Activated CD8-positive, alpha-beta T cell treated with anti-CD3 and anti-CD28 coated beads for 36 hours (primary cell): ENCODE measurements at regions not wholly inside any gene's neighbourhood (a gene's known extent, or its start where the extent isn't known, plus 50 kb on each side); places are given as distances from the start of the nearest gene placed in this dataset.
A peak's percentile ranks its signal among the peaks of the same experiment; 100 is the strongest.

Source experiments
- ATAC-seq: fragments of 200-7000 bp; cut with Tn5 transposase; one replicate; pipeline ENCODE4 v1.10.0; 2021; ENCODE audit warnings: mild to moderate bottlenecking, moderate library complexity
- CTCF ChIA-PET: fragments of 350-600 bp; sonication (Branson Sonifier 250); formaldehyde crosslinking; loops from one replicate; lab custom pipeline; 2021; ENCODE audit warnings: antibody characterized with exemption; lab: Charles Lee
- POLR2A ChIA-PET: fragments of 350-600 bp; sonication (Branson Sonifier 250); formaldehyde crosslinking; loops from one replicate; lab custom pipeline; 2021; ENCODE audit warnings: antibody characterized with exemption; lab: Charles Lee
- DNase-seq: peaks from one replicate; pipeline ENCODE4 v3.0.0-alpha.2; 2020
- H3K27ac Mint-ChIP-seq: one replicate; pipeline ENCODE4 v1.8.0; 2021; ENCODE audit warnings: mild to moderate bottlenecking, mixed read lengths
- H3K27me3 Mint-ChIP-seq: one replicate; pipeline ENCODE4 v1.8.0; 2021; ENCODE audit warnings: mixed read lengths
- H3K36me3 Mint-ChIP-seq: one replicate; pipeline ENCODE4 v1.8.0; 2021; ENCODE audit warnings: low read depth, mixed read lengths
- H3K4me1 Mint-ChIP-seq: one replicate; pipeline ENCODE4 v1.8.0; 2021; ENCODE audit warnings: low read depth, mixed read lengths
- H3K4me3 Mint-ChIP-seq: one replicate; pipeline ENCODE4 v1.8.0; 2021; ENCODE audit warnings: mild to moderate bottlenecking, moderate library complexity, mixed read lengths
- H3K9me3 Mint-ChIP-seq: one replicate; pipeline ENCODE4 v1.8.0; 2021; ENCODE audit warnings: mixed read lengths
- intact Hi-C: fragments of 100-400 bp; cut with micrococcal nuclease; formaldehyde crosslinking; loops from one replicate; pipeline ENCODE4 v1.10.0; 2022
- TF ChIP-seq, protein P1 (sequence below): fragments of 200-600 bp; IDR thresholded peaks from one replicate; pipeline ENCODE4 v1.8.0; 2022; ENCODE audit warnings: antibody characterized with exemption, mild to moderate bottlenecking

DNA sequence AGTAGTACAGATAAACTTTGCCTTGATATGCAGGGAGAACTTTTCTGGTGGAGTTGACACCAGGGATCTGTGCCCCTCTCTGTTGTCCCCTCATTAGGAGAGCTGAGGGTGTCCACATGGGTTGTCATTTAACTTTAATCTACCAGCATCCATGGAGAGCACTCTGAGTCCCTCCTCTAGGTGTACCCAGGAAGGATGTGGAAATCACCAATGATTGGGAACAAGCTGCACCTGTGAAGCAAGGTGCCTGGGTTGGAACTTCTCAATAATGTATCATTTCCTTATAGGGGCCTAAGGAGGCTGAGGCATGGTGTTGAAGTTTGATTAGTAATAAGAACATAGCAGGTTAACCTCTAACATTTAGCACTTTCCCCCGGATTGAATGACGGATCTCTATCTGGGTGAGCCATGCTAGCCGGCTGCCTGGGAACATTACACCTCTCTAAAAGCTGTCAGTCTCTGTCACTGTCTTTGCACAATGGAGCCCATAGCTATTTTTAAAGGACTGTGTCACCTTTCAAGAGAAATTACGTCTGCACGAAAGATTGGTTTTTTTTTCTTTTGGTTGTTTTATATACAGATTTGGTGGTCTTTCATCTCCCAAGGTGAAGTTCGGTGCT lies 239.3 kb downstream of the MAF start:
- CTCF ChIA-PET, result interaction anchor here (0.6 to 1.6 kb wide), 3 partner anchors 18 to 366 kb away, joined by 3 to 4 read pairs (median 3); no protein-coding TSS in a partner anchor
- no peaks in the 10 kb centered on the region for H3K36me3 Mint-ChIP-seq
- H3K4me1 Mint-ChIP-seq, result peaks cover 6% of the 10 kb centered on the region
- no peaks in the 10 kb centered on the region for H3K9me3 Mint-ChIP-seq
- no peak overlapping the region for H3K27ac Mint-ChIP-seq
- TF ChIP-seq, protein P1, sequence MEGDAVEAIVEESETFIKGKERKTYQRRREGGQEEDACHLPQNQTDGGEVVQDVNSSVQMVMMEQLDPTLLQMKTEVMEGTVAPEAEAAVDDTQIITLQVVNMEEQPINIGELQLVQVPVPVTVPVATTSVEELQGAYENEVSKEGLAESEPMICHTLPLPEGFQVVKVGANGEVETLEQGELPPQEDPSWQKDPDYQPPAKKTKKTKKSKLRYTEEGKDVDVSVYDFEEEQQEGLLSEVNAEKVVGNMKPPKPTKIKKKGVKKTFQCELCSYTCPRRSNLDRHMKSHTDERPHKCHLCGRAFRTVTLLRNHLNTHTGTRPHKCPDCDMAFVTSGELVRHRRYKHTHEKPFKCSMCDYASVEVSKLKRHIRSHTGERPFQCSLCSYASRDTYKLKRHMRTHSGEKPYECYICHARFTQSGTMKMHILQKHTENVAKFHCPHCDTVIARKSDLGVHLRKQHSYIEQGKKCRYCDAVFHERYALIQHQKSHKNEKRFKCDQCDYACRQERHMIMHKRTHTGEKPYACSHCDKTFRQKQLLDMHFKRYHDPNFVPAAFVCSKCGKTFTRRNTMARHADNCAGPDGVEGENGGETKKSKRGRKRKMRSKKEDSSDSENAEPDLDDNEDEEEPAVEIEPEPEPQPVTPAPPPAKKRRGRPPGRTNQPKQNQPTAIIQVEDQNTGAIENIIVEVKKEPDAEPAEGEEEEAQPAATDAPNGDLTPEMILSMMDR, result no peak
- intact Hi-C loops, result no loop called here
- H3K27me3 Mint-ChIP-seq, result peaks cover 9% of the 10 kb centered on the region
- peak; percentile 17 for ATAC-seq
- no peak overlapping the region for H3K4me3 Mint-ChIP-seq
- DNase-seq, result no peak
- POLR2A ChIA-PET, result no interaction called here

DNA sequence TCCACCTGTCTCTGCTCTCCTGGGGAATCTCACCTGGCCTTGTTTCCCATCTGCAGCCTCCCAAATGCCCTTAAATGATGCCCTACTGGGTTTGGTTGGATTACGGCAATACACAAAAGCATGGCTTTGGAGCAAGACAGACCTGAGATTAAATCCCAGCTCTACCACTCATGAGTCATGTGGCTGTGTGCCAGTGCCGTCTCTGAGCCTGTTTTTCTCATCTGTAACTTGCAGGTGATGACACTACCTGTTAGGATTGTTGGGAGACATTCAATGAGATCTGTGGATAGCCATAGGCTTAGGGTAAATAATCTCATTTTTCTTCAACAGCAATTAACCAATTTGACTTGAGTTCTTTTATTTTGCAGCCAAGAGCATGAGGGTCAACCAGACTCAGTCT lies 240.3 kb downstream of the MAF start:
- ChIA-PET POLR2A (no interaction called here), CTCF (interaction anchor here (1.6 kb wide), 1 partner anchor 26 kb away, joined by 4 read pairs; no protein-coding TSS in a partner anchor)
- ATAC-seq, result no peak
- TF ChIP-seq, protein P1, result no peak
- Mint-ChIP-seq H3K27me3 (peaks cover 12% of the 10 kb centered on the region), H3K4me3 (no peak overlapping the region), H3K9me3 (no peaks in the 10 kb centered on the region), H3K4me1 (peaks cover 6% of the 10 kb centered on the region), H3K36me3 (no peaks in the 10 kb centered on the region), H3K27ac (no peak overlapping the region)
- DNase-seq, result no peak
- intact Hi-C loops, result no loop called here

- Mint-ChIP-seq H3K36me3 (no peaks in the 10 kb centered on the region), H3K4me1 (peaks cover 6% of the 10 kb centered on the region), H3K9me3 (no peaks in the 10 kb centered on the region), H3K27me3 (peaks cover 11% of the 10 kb centered on the region), H3K27ac (no peak overlapping the region), H3K4me3 (no peak overlapping the region)
- intact Hi-C loops, result no loop called here
- DNase-seq, result no peak
- CTCF ChIA-PET, result interaction anchor here (2.2 kb wide), 1 partner anchor 10 kb away, joined by 7 read pairs; no protein-coding TSS in a partner anchor
- ATAC-seq, result no peak
- POLR2A ChIA-PET, result no interaction called here
- TF ChIP-seq, protein P1, result no peak
Measured at GRCh38 chr16:79359082-79359481, 241.5 kb downstream of the MAF start.

DNA sequence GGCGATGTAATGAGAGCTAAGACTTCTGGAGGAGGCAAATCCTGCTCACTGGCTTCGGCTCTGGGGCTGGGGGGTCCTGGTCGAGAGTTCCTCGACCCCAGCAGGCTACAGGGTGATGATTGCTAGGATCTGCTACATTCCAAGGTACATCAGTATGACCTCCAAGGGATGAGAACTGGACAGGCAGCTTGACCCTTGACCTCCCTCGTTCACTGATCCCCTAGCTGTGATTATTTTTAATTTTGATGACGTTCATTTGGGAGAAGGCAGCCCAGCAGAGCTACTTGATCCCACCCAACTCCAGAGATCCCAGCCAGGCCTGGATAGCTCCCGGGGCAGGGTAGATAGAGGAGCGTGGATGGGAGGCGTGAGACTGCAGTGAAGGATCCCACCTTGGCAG lies 242.3 kb downstream of the MAF start:
- ATAC-seq, result no peak
- no peak overlapping the region for H3K27ac Mint-ChIP-seq
- no peak overlapping the region for H3K4me3 Mint-ChIP-seq
- H3K36me3 Mint-ChIP-seq, result no peaks in the 10 kb centered on the region
- no peak for DNase-seq
- peaks cover 4% of the 10 kb centered on the region for H3K27me3 Mint-ChIP-seq
- H3K9me3 Mint-ChIP-seq, result no peaks in the 10 kb centered on the region
- intact Hi-C loops, result no loop called here
- ChIA-PET CTCF (interaction anchor here (0.9 to 2.2 kb wide), 2 partner anchors 9 to 11 kb away, joined by 3 to 7 read pairs; no protein-coding TSS in a partner anchor), POLR2A (no interaction called here)
- TF ChIP-seq, protein P1, result no peak
- peaks cover 6% of the 10 kb centered on the region for H3K4me1 Mint-ChIP-seq

- H3K27me3 Mint-ChIP-seq, result peaks cover 4% of the 10 kb centered on the region
- DNase-seq (no peak), ATAC-seq (no peak)
- CTCF ChIA-PET, result no interaction called here
- intact Hi-C loops, result no loop called here
- H3K36me3 Mint-ChIP-seq, result no peaks in the 10 kb centered on the region
- H3K9me3 Mint-ChIP-seq, result no peaks in the 10 kb centered on the region
- no peak overlapping the region for H3K4me3 Mint-ChIP-seq
- H3K27ac Mint-ChIP-seq, result no peak overlapping the region
- H3K4me1 Mint-ChIP-seq, result peaks cover 1% of the 10 kb centered on the region
- TF ChIP-seq, protein P1, result no peak
- POLR2A ChIA-PET, result no interaction called here
Measured at GRCh38 chr16:79355600-79356358, 244.8 kb downstream of the MAF start.
